ENCODE measurements at regions not wholly inside any gene's neighbourhood (a gene's known extent, or its start where the extent isn't known, plus 50 kb on each side); places are given as distances from the start of the nearest gene placed in this dataset.
A peak's percentile ranks its signal among the peaks of the same experiment; 100 is the strongest.

DNA sequence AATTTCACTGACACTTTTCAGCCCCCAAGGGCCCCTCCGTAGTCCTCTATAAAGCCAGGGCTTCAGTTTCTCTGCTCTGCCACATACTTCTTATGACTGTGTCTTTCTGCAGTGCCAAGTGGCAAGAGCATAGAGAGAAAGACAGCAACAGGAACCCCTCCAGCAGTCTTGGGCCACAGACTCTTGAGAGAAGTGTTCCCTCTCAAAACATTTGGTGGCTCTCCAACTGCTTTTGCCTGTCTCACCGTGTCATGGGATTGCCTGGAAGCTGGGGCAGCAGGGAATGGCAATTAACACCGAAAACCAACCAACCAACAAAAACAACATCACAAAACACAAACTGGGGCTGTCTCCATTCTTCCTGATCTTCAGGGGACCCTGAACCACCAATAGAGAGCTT, 73.8 kb upstream of the ELN start:
- H4K20me1 ChIP-seq (replicated peaks; ENCODE audit: control insufficient read depth, insufficient read depth, low read length): no peaks in the 10 kb centered on the region
- in situ Hi-C loops (cut with MboI): no loop called here
- 0 out of 5 replicates have a peak, but pooled peaks cover 0 to 4% of the 10 kb centered on the region in 2 experiments for H3K27me3 ChIP-seq (ENCODE audit: control insufficient read depth in 2 of 2, insufficient read depth in 2 of 2, low read length in 2 of 2)
- ATAC-seq (no peak), FAIRE-seq (no peak), DNase-seq (ENCODE audit: extremely low read depth in 1 of 4, low spot score in 3 of 4) (no peak)
- H3K9ac ChIP-seq (ENCODE audit: insufficient read depth in 1 of 2, low read depth in 2 of 2, low read length in 2 of 2): no peak overlapping the region
- ChIA-PET POLR2A (interaction anchor here (0.5 kb wide), 1 partner anchor 52 kb away, joined by 3 read pairs; no protein-coding TSS in a partner anchor), CTCF (ENCODE audit: low intra/inter-chr PET ratio) (no interaction called here)
- H3K9me3 ChIP-seq (replicated peaks; ENCODE audit: control insufficient read depth, insufficient read depth, low read depth, low read length): no peaks in the 10 kb centered on the region
- H3K27ac ChIP-seq (ENCODE audit: extremely low read depth, low read depth, low read length): no peak overlapping the region
- no peaks in the 10 kb centered on the region for H3K79me2 ChIP-seq (ENCODE audit: control insufficient read depth, insufficient read depth, low read length)
- BruUV-seq (replicated peaks): no TSS peak
- no peaks in the 10 kb centered on the region for H3K4me1 ChIP-seq (replicated peaks in 1 of 2; ENCODE audit: control insufficient read depth in 2 of 2, insufficient read depth in 2 of 2, low read length in 2 of 2)
- 2% methylated on average over 3 of the region's 3 CpGs for WGBS (ENCODE audit: insufficient coverage, low coverage, missing lambda C conversion rate)
- H3K4me3 ChIP-seq: no peak overlapping the region
- no peak overlapping the region for H2AFZ ChIP-seq (ENCODE audit: low read depth, low read length)
- no peak overlapping the region for H3K4me2 ChIP-seq (ENCODE audit: insufficient read depth, low read length)
- intact Hi-C loops (cut with micrococcal nuclease): no loop called here
- TF ChIP-seq NR1H2 (CRISPR knock-in tag; IDR thresholded peaks at IDR 0.05): no peak
- TF ChIP-seq, protein P1, sequence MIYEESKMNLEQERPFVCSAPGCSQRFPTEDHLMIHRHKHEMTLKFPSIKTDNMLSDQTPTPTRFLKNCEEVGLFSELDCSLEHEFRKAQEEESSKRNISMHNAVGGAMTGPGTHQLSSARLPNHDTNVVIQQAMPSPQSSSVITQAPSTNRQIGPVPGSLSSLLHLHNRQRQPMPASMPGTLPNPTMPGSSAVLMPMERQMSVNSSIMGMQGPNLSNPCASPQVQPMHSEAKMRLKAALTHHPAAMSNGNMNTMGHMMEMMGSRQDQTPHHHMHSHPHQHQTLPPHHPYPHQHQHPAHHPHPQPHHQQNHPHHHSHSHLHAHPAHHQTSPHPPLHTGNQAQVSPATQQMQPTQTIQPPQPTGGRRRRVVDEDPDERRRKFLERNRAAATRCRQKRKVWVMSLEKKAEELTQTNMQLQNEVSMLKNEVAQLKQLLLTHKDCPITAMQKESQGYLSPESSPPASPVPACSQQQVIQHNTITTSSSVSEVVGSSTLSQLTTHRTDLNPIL (CRISPR knock-in tag; IDR thresholded peaks at IDR 0.05): no peak
- no peaks in the 10 kb centered on the region for H3K9me1 ChIP-seq (ENCODE audit: control insufficient read depth, insufficient read depth, low read length)
- no peaks in the 10 kb centered on the region for H3K36me3 ChIP-seq (ENCODE audit: control insufficient read depth, insufficient read depth, low read length)

DNA sequence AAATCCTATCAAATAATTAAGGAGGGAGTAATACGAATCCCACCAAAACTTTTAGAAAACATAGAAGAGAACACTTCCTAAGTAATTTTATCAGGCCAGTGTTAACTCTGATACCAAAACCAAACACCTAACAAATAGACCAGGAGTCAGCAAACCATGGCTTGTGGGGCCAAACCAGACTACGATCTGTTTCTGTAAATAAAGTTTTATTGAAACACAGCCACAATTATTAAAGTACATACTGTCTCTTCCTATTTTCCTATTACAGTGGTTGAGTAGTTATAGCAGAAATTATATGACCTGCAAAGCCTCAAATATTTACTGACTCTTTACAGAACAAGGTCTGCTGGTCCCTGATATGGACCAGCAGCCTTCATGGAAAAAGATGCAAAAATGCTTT, 73.1 kb upstream of the ELN start:
- ChIA-PET CTCF (ENCODE audit: low intra/inter-chr PET ratio) (no interaction called here), POLR2A (interaction anchor here (0.5 to 0.6 kb wide), 2 partner anchors 52 to 64 kb away, joined by 3 read pairs; no protein-coding TSS in a partner anchor)
- Histone ChIP-seq H3K4me2 (ENCODE audit: insufficient read depth, low read length) (no peak overlapping the region), H3K27ac (ENCODE audit: extremely low read depth, low read depth, low read length) (no peak overlapping the region), H3K9me1 (ENCODE audit: control insufficient read depth, insufficient read depth, low read length) (no peaks in the 10 kb centered on the region), H3K4me3 (no peak overlapping the region), H4K20me1 (replicated peaks; ENCODE audit: control insufficient read depth, insufficient read depth, low read length) (no peaks in the 10 kb centered on the region), H3K27me3 (ENCODE audit: control insufficient read depth in 2 of 2, insufficient read depth in 2 of 2, low read length in 2 of 2) (0 out of 5 replicates have a peak, but pooled peaks cover 0 to 7% of the 10 kb centered on the region in 2 experiments), H3K4me1 (replicated peaks in 1 of 2; ENCODE audit: control insufficient read depth in 2 of 2, insufficient read depth in 2 of 2, low read length in 2 of 2) (no peaks in the 10 kb centered on the region), H3K79me2 (ENCODE audit: control insufficient read depth, insufficient read depth, low read length) (no peaks in the 10 kb centered on the region), H2AFZ (ENCODE audit: low read depth, low read length) (no peak overlapping the region), H3K9ac (ENCODE audit: insufficient read depth in 1 of 2, low read depth in 2 of 2, low read length in 2 of 2) (no peak overlapping the region), H3K36me3 (ENCODE audit: control insufficient read depth, insufficient read depth, low read length) (no peaks in the 10 kb centered on the region), H3K9me3 (replicated peaks; ENCODE audit: control insufficient read depth, insufficient read depth, low read depth, low read length) (no peaks in the 10 kb centered on the region)
- no peak for FAIRE-seq
- TF ChIP-seq, protein P2, sequence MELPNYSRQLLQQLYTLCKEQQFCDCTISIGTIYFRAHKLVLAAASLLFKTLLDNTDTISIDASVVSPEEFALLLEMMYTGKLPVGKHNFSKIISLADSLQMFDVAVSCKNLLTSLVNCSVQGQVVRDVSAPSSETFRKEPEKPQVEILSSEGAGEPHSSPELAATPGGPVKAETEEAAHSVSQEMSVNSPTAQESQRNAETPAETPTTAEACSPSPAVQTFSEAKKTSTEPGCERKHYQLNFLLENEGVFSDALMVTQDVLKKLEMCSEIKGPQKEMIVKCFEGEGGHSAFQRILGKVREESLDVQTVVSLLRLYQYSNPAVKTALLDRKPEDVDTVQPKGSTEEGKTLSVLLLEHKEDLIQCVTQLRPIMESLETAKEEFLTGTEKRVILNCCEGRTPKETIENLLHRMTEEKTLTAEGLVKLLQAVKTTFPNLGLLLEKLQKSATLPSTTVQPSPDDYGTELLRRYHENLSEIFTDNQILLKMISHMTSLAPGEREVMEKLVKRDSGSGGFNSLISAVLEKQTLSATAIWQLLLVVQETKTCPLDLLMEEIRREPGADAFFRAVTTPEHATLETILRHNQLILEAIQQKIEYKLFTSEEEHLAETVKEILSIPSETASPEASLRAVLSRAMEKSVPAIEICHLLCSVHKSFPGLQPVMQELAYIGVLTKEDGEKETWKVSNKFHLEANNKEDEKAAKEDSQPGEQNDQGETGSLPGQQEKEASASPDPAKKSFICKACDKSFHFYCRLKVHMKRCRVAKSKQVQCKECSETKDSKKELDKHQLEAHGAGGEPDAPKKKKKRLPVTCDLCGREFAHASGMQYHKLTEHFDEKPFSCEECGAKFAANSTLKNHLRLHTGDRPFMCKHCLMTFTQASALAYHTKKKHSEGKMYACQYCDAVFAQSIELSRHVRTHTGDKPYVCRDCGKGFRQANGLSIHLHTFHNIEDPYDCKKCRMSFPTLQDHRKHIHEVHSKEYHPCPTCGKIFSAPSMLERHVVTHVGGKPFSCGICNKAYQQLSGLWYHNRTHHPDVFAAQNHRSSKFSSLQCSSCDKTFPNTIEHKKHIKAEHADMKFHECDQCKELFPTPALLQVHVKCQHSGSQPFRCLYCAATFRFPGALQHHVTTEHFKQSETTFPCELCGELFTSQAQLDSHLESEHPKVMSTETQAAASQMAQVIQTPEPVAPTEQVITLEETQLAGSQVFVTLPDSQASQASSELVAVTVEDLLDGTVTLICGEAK (IDR thresholded peaks at IDR 0.05): peak; percentile 88
- TF ChIP-seq, protein P2 (CRISPR knock-in tag; IDR thresholded peaks at IDR 0.05): peak; percentile 67
- no peak for TF ChIP-seq GABPB1 (CRISPR knock-in tag; IDR thresholded peaks at IDR 0.05)
- TF ChIP-seq SREBF1 (IDR thresholded peaks at IDR 0.05; ENCODE audit: borderline replicate concordance, low read depth, low read length): no peak
- no peak for ATAC-seq
- BruUV-seq (replicated peaks): no TSS peak
- in situ Hi-C loops (cut with MboI): no loop called here
- no peak for DNase-seq (ENCODE audit: extremely low read depth in 1 of 4, low spot score in 3 of 4)
- 3% methylated on average over 2 of the region's 2 CpGs for WGBS (ENCODE audit: insufficient coverage, low coverage, missing lambda C conversion rate)
- intact Hi-C loops (cut with micrococcal nuclease): no loop called here
